HG03558 (cell line): ENCODE measurements at regions not wholly inside any gene's neighbourhood (a gene's known extent, or its start where the extent isn't known, plus 50 kb on each side); places are given as distances from the start of the nearest gene placed in this dataset.

ENCODE experiments used
- ATAC-seq: cut with Tn5 transposase; IDR thresholded peaks from one replicate; pipeline ENCODE4 v1.9.1; 2021; ENCODE audit warnings: moderate number of reproducible peaks; ENCODE audit not compliant: unreplicated experiment; ENCODE audit errors: extremely low read depth

- ATAC-seq: peak; percentile 88
Measured at GRCh38 chr2:18117592-18117991, 239.1 kb downstream of the KCNS3 start.

GRCh38 chr2:18110222-18110621 lies 231.8 kb downstream of the KCNS3 start:
- no peak for ATAC-seq

- no peak for ATAC-seq
Measured at GRCh38 chr2:18106841-18107240, 228.4 kb downstream of the KCNS3 start.

- no peak for ATAC-seq
Measured at GRCh38 chr2:18105929-18106328, 227.5 kb downstream of the KCNS3 start.

- no peak for ATAC-seq
Measured at GRCh38 chr2:18104595-18105224, 226.2 kb downstream of the KCNS3 start.

- no peak for ATAC-seq
Measured at GRCh38 chr2:18096836-18097405, 218.5 kb downstream of the KCNS3 start.

GRCh38 chr2:18094277-18094676 lies 215.8 kb downstream of the KCNS3 start:
- ATAC-seq: no peak

- ATAC-seq: no peak
Measured at GRCh38 chr2:18093196-18093595, 214.7 kb downstream of the KCNS3 start.

- no peak for ATAC-seq
Measured at GRCh38 chr2:18092760-18093159, 214.3 kb downstream of the KCNS3 start.

GRCh38 chr2:18085593-18085992 lies 207.1 kb downstream of the KCNS3 start:
- ATAC-seq: no peak

GRCh38 chr2:18084376-18084775 lies 205.9 kb downstream of the KCNS3 start:
- ATAC-seq: no peak

GRCh38 chr2:18083806-18084205 lies 205.3 kb downstream of the KCNS3 start:
- ATAC-seq: no peak

GRCh38 chr2:18078216-18078615 lies 199.7 kb downstream of the KCNS3 start:
- ATAC-seq: no peak

GRCh38 chr2:18077704-18078103 lies 199.2 kb downstream of the KCNS3 start:
- ATAC-seq: no peak

- ATAC-seq: no peak
Measured at GRCh38 chr2:18077231-18077630, 198.8 kb downstream of the KCNS3 start.

GRCh38 chr2:18074476-18074875 lies 196.0 kb downstream of the KCNS3 start:
- ATAC-seq: no peak

GRCh38 chr2:18073601-18074000 lies 195.1 kb downstream of the KCNS3 start:
- ATAC-seq: no peak

GRCh38 chr2:18067588-18068384 lies 189.3 kb downstream of the KCNS3 start:
- no peak for ATAC-seq

GRCh38 chr2:18066894-18067293 lies 188.4 kb downstream of the KCNS3 start:
- ATAC-seq: no peak

- ATAC-seq: no peak
Measured at GRCh38 chr2:18066066-18066465, 187.6 kb downstream of the KCNS3 start.

GRCh38 chr2:18065249-18065648 lies 186.8 kb downstream of the KCNS3 start:
- ATAC-seq: no peak
